Cardiac fibroblast (primary cell): ENCODE measurements at regions not wholly inside any gene's neighbourhood (a gene's known extent, or its start where the extent isn't known, plus 50 kb on each side); places are given as distances from the start of the nearest gene placed in this dataset.
"Not testable (repeated sequence)": the region's sequence is repeated elsewhere in the genome, so short reads cannot be mapped to it uniquely, and the experiment has no call there.

Experiments
- DNase-seq, 2 donors: peaks; one replicate each; pipeline versions ENCODE4 v3.0.0 to v3.0.0-alpha.2; 2010; ENCODE audit warnings: low read depth in 2 of 2
- H3K4me3 ChIP-seq, 2 donors: replicated peaks in 1 of 2; 1 replicate in 1 of 2; 2 replicates in 1 of 2; pipeline ENCODE4 v1.5.1; 2011; ENCODE audit warnings: low read depth in 2 of 2, low read length in 2 of 2, mild to moderate bottlenecking in 2 of 2, moderate library complexity in 1 of 2
- TF ChIP-seq, protein P1 (sequence below): IDR thresholded peaks from one replicate; pipeline ENCODE4 v1.5.1; 2011; ENCODE audit warnings: low read depth, mild to moderate bottlenecking, low read length, inconsistent platforms

DNA sequence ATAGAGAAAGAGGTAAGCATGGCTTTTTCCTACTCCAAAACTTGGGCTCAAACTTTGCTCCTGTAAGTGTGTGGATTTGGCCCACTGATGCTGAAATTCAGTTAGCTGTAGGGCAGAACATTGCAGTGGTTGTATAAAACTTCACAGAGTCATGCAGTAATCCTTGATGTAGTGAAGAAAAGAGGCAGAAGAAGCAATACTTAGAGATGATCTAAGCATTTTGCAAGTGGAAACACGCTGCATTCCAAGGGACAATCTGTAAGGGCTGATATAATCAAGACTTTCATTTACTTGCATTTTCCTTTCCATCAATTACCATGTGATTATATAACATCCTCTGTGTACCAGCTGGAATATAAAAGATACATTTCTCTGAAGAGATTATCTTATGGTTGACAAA lies 338.8 kb downstream of the DNAJB9 start:
- TF ChIP-seq, protein P1, sequence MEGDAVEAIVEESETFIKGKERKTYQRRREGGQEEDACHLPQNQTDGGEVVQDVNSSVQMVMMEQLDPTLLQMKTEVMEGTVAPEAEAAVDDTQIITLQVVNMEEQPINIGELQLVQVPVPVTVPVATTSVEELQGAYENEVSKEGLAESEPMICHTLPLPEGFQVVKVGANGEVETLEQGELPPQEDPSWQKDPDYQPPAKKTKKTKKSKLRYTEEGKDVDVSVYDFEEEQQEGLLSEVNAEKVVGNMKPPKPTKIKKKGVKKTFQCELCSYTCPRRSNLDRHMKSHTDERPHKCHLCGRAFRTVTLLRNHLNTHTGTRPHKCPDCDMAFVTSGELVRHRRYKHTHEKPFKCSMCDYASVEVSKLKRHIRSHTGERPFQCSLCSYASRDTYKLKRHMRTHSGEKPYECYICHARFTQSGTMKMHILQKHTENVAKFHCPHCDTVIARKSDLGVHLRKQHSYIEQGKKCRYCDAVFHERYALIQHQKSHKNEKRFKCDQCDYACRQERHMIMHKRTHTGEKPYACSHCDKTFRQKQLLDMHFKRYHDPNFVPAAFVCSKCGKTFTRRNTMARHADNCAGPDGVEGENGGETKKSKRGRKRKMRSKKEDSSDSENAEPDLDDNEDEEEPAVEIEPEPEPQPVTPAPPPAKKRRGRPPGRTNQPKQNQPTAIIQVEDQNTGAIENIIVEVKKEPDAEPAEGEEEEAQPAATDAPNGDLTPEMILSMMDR = no peak
- no peak overlapping the region for H3K4me3 ChIP-seq
- DNase-seq = no peak

DNA sequence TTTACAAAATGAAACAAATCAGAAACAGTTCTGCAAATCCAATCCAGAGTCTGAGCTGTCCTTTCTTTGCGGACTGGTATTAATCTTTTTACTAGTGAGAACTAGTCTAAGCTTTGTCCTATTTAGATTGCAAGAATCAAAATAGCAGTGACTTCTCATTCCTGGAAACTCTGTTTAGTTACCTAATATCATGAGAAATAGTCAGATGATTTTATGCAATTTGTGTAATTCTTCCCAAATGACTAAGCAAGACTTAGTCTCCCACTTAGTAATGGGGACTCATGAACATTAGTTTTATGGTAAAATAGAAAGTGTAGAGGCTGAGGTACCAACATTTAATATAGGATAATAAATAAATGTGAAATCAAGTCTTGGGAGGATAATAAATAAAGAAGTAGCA lies 341.3 kb downstream of the DNAJB9 start:
- DNase-seq = peak in 1 of 2 donors; percentile 14
- no peak overlapping the region for H3K4me3 ChIP-seq
- TF ChIP-seq, protein P1 = no peak

DNA sequence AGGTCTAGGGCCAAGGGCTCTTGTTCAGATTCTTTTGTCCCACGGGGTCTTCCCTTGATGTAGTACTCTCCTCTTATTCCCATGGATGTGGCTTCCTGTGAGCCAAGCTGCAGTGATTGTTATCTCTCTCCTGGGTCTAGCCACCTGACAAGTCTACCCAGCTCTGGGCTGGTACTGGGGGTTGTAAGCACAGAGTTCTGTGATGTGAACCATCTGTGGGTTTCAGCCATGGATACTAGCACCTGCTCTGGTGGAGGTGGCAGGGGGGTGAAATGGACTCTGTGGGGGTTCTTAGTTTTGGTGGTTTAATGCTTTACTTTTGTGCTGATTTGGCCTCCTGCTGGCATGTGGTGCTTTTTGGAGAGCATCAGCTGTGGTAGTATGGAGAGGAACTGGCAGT lies 350.8 kb downstream of the DNAJB9 start:
- no peak for DNase-seq
- no peak overlapping the region for H3K4me3 ChIP-seq
- TF ChIP-seq, protein P1 = no peak

- H3K4me3 ChIP-seq, DNase-seq: not testable (repeated sequence)
Measured at GRCh38 chr7:108943048-108943447, 373.4 kb downstream of the DNAJB9 start.

GRCh38 chr7:108947526-108947925 lies 377.9 kb downstream of the DNAJB9 start:
- TF ChIP-seq, protein P1 = no peak
- DNase-seq = no peak
- H3K4me3 ChIP-seq = no peak overlapping the region

DNA sequence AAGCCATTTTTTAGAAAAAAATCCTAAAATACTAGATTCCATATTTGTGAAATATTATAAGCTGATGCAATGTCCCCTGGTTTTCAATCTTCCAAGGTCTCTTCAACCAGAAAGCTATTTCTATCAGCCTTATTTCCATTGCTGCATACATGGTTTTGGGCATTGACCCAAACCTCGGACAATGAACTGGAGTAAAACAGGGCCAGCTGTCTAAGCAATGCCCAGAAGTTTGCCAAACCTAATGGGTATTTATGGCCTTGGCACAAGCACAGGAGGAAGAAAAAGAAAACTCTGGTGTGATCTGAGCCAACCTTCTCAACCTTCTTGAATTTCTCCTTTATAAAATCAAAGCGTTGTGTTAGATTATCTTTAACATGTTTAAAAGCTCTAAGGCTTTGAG lies 402.3 kb downstream of the DNAJB9 start:
- TF ChIP-seq, protein P1 = no peak
- no peak for DNase-seq
- H3K4me3 ChIP-seq = no peak overlapping the region

DNA sequence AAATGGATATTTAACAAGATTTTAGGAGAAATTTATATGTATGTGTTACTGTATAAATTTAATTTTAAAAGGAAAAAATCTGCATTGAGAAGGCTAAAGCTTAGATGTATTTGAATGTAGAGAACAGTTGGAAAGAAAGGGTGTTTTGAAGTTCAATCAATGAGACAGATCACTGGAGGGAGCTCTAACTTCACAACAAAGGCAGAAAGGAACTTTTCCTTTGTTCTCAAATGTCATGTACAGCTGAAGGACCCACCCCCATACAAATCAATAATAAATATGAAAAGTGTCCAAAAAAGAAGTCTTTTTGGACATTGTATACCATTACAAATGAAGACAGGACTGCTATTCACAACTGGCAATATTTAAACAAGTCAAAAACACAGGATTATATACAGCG lies 403.4 kb downstream of the DNAJB9 start:
- DNase-seq = peak; percentile 1
- no peak overlapping the region for H3K4me3 ChIP-seq
- TF ChIP-seq, protein P1 = no peak
